ENCODE measurements at regions not wholly inside any gene's neighbourhood (a gene's known extent, or its start where the extent isn't known, plus 50 kb on each side); places are given as distances from the start of the nearest gene placed in this dataset.
"Not testable (repeated sequence)": the region's sequence is repeated elsewhere in the genome, so short reads cannot be mapped to it uniquely, and the experiment has no call there.

DNA sequence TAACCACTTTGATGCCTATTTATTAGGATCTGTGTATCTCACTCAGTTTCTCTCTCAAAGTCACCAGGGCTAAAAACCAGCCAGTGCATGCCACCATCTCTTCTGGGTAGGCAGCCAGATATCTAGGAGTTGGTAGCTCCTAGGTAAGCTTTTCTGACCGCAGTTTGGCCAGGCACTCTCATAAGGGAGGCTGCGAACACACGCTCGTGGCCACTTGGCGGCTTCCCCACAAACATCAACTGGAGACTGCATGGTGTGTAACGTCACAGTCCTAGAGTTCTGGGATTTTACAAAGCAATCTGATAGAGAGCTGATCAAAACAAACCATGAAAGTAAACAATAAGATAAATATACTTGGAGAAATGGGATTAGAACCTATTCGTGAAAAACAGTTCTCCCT, 424.3 kb upstream of the ACVR2A start:
- no peak for DNase-seq (ENCODE audit: low read depth in 2 of 2)

DNA sequence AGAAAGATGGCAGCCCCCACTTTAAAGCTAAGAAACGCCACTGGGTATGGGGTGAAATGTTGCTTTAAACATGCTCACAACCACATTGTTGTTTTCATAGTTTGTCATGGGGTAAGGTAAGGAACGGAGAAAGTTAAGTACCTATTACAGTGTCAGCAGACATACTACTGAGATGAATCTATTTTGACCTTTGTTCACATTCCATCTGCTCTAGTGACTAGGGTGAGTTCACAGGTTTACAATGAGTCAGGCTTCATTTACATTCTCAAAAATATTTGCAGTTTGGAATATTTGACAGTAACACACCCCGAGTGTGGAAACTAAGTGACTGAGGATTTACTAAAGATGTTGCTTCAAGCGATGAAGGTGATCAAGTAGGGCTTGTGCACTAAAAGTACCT, 428.7 kb upstream of the ACVR2A start:
- DNase-seq (ENCODE audit: low read depth in 2 of 2) = no peak

DNA sequence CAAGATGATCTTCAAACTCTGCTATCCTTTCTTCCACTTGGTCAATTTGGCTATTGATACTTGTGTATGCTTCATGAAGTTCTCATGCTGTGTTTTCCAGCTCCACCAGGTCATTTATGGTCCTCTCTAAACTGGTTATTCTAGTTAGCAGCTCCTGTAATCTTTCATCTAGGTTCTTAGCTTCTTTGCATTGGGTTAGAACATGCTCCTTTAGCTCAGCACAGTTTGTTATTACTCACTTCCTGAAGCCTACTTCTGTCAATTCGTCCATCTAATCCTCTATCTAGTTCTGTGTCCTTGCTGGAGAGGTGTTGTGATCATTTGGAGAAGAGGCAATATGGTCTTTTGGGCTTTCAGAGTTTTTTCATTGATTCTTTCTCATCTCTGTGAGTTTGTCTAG, 430.2 kb upstream of the ACVR2A start:
- DNase-seq (ENCODE audit: low read depth in 2 of 2) = not testable (repeated sequence)

DNA sequence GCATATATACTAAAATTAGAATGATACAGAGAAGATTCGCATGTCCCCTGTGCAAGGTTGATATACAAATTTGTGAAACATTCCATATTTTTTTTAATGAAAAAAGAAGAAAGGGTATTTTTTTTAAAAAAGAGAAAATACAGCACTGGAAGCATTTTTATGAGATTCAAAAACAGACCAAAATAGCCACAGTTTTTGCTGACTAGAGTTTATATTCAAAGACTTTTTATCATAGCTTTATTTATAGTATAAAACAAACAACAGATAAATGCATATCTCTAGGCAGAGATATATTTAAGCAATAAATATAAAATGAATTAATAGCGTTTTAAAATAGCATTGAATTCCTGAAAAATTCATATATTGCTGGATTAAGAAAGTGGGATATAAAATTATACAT, 436.5 kb upstream of the ACVR2A start:
- DNase-seq (ENCODE audit: low read depth in 2 of 2) = no peak

DNA sequence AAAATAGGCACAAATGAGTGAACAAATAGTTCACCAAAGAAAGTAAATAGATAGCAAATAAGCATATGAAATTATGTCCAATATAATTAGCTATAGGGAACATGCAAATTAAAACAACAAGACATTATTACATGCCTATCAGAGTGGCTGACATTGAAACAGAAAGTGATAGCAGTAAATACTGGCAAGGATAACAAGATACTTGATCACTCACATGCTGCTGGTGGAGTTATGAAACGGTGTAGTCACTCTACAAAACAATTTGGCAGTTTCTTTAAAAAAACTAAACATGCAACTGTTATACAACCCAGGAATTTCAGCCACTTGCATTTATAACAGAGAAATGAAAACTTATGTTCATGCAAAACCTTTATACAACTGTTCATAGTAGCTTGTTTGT, 439.2 kb upstream of the ACVR2A start:
- DNase-seq (ENCODE audit: low read depth in 2 of 2) = no peak

DNA sequence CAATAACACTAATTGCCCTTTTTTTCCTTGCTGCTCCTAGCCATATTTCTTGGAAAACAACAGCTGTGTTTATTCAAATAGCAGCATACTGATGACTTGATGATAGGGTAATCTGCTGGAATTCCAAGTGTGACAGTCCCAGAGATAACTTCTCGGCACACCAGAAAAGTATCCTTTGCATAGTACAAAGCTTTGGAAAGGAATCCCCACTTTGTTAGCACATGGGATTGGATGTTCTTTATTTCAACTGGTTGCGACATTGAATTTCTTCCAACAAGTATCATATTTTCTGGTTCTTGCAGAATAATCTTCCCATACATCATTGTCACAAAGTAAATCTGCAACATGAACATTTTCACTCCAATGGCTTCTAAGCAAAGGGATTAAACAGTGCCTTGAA, 445.8 kb upstream of the ACVR2A start:
- no peak for DNase-seq (ENCODE audit: low read depth in 2 of 2)

DNA sequence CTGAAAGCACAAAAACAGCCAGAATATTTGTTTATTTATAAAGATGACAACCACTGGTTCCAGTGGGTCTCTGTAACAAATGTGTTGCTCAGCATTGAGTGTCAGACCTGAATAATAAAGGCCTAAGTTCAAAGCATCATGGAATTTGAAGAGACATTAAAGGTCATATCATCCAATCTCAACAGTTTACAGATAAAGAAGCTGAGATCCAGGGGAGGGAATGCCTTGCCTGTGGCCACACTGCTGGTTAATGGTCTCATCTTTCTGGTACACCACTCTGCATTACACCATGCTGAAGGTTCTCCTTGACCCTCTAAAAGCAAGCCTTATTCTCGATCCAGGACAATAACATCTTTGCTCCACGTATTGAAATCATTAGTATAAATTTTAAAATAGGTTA, 446.5 kb upstream of the ACVR2A start:
- no peak for DNase-seq (ENCODE audit: low read depth in 2 of 2)

DNA sequence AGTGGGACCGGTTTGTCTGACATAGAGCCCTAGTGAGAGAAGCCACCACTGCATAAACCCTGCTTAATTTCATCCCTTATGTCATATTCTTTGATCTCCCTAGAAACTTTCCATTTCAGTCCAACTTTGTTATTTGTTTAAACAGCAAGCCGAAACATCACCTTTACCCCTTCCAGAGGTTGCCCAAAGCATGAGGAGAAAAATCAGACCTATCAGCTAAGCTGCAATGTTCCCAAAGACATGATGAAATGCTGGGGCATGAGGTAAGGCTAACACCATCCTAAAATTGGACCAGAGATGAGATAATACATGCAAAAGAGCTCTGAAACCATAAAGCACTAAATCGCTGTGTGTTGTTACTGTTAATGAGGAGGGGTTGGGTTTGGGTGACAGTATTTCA, 447.9 kb upstream of the ACVR2A start:
- no peak for DNase-seq (ENCODE audit: low read depth in 2 of 2)

DNA sequence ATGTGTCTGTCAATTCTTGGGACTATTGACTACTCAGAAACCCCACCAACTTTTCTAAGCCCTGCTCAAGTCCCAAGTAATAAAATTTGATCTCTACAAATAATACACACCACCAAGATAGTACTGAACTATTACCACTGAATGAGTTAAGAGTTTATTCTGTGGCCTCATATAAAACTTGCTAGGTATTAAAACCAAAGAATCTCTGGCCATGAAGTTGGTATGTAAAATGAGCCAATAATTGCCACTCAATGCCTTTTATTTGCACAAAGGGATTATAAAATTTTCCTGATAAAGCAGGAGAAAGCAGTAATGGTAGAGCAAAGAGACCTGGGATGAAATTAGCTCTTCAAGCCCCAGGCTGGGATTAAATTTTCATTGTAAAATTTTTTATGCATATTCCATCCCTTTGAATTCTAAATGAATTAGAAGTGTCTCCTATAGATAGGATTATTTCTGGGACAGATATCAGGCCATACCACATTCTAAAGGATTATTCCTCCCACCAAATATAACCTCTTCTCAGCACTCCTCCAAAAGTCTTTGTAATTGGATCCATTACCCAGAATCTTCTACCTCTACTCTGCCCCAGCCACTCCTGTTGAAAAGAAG, 450.5 kb upstream of the ACVR2A start:
- DNase-seq (ENCODE audit: low read depth in 2 of 2) = no peak

DNA sequence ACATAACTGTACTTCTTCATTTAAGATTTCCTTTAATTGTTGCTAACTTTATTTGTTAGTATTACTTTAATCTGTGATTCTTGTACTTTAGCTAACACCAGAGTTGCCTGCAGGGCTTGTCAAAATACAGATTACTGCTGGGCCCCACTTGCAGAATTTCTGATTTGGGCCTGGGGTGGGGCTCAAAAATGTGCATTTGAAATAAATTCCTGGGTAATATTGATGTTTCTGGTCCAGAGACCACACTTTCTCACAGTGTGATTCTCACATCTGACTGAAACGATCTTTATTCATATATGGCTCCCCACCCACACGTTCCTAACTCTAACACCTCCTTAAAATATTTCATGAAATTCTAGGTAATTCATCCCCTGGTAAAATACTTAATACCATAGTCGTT, 452.6 kb upstream of the ACVR2A start:
- DNase-seq (ENCODE audit: low read depth in 2 of 2) = no peak

DNA sequence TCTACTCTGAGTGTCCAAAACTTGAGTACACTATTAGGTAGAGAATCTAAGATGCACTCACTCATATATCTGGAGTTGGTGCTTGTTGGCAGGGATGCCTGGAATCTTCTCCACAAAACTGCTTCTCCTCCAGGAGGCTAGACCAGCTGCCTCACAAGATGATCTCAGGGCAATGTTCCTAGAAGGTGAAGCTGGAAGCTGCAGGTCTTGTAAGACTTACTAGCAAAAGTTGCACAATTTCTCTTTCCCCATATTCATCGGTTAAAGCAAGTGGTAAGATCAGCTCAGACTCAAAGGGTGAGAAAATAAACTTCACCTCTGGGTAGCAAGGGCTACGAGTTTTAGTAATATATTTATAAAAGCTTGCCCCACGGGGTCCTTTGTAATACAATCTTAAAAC, 454.4 kb upstream of the ACVR2A start:
- no peak for DNase-seq (ENCODE audit: low read depth in 2 of 2)

DNA sequence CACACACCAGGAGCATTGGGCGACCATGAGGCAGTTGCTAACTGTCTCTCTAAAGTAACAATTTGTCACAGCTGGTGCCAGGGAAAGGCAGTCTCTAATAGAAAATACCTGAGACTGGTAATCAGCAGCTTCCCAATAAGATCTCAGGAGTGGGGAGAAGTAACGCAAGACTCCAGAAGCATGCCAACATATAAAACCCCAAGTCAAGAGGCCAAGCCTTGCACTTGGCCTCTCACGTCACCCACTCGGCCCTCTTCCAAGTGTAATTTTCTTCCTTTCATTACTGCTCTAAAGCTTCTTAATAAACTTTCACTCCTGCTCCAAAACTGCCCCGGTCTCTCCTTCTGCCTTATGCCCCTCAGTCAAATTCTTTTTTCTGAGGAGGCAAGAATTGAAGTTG, 455.6 kb upstream of the ACVR2A start:
- no peak for DNase-seq (ENCODE audit: low read depth in 2 of 2)

DNA sequence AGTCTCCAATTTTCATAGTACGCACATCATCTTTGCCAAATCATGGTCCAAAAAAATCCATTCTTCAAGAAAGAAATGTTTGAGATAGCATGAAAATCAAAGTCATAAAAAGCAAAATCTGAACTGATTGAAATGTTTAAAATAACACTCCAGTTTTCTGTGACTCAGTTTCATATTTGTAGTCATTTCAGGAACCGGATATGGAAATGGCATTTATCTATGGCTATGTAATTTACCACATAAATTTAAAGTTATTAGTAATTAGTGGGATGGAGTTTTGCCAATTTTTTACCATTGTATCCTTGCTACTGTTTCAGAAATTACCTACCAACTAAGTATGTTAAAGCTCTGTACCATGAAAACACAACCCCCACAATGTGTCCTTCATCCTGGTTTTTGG, 456.6 kb upstream of the ACVR2A start:
- DNase-seq (ENCODE audit: low read depth in 2 of 2) = no peak

DNA sequence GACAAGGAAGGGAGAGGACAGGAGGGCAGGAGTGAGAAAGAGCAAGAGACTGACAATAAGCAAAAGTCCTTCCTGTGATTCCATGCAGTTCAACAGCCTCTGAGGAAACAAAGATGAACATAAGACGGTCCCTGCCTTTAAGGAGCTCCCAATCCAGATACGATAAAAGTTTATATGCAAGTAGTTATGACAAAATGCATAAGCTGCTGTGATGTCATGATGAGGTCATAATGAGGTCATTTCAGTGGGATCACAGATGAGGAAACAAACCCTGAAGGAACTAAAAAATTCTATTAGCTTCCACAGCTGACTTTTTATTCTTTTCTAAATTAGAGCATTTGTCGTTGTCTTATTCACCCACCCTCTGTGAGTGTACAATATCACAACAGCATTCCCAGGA, 458.5 kb upstream of the ACVR2A start:
- no peak for DNase-seq (ENCODE audit: low read depth in 2 of 2)

DNA sequence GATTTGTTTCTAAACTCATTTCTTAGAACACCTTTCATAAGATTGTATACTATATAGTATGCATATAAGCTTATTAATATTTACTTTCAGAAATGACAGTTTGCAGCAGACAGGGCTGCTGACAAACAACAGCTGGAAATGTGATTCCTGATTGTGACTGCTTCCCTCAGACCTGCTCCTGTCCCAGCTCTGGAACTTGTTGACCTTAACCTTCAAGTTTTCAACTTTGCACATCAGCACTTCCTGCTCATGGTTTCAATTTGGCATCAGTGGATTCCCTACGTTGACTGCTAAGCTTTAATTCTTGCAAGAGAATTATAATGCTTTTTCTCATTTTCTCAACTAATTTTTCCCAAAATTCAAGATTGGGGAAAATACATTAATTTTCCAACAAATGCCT, 459.2 kb upstream of the ACVR2A start:
- no peak for DNase-seq (ENCODE audit: low read depth in 2 of 2)

DNA sequence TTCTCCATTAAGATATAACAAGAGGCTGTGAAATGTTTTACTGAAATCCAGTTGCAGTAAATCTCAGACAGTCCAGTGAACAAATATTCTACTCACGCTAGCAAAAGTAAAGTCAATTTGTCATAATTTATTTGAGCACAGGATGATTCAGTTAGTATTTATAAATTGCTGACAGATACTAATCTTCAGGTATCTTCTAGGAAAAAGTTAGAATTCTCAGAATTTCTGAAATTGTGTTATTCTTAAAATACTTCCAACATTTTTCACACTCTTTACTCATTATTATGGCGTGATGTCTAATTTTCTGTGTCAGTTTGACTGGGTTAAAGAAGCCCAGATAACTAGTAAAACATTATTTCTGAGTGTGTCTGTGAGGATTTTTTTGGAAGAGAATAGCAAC, 460.2 kb upstream of the ACVR2A start:
- no peak for DNase-seq (ENCODE audit: low read depth in 2 of 2)

DNA sequence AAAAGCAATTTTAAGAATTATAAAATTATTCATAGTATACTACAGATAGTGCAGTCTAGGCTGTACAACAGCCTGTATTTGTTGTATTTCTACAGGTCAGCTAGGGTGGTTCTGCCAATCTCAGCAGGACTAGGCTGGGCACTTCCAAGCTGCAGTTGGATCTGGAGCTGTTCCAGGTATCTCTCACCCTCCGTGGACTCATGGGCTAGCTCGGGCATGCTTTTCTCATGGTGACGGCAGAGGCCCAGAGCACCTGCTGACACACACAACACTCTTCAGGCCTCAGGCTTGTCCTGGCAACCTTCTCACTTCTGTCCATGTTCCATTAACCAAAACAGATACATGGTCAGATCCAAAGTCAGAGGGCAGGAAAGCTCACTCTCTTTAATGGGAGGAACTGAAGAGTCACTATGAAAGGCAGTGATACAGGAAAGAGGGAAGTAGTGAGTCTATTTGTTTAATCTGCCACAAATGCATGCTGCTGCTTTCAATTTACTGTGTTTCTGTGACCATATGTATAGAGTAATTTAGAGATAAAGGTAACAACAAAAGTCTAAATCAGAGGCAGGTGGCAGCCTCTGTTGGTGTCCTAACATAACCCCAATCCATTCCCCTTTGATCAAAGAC, 462.4 kb upstream of the ACVR2A start:
- DNase-seq (ENCODE audit: low read depth in 2 of 2) = no peak

DNA sequence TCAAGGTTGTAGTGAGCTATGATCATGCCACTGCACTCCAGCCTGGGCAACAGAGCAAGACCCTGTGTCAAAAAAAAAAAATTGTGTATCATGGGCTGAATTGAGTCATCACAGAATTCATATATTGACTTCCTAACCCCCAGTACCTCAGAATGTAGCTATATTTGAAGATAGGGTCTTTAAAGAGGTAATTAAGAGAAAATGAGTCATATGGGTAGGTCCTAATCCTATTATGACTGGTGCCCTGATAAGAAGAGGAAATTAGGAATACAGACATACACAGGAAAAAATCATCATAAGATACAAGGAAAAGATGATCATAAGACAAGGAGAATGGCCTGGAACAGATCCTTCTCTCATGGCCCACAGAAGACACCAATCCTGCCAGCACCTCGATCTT, 466.4 kb upstream of the ACVR2A start:
- DNase-seq (ENCODE audit: low read depth in 2 of 2) = no peak

DNA sequence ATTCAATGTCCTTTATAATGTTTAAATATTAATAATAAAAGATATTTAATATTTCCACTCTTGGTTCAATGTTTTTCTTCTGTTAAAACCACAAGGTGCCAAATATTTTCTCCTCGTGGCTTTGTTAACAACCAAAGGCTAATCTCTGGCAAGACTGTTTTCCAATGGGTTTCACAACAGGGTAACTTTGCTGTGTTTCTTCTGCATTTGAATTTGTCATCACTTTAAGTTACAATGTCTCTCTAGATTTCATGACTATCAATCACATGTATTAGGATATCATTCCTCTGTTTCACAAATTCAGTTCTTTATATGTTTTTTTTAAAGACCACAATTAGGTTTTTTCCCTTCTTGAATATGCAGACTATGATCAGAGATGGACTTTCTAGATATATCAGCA, 469.8 kb upstream of the ACVR2A start:
- DNase-seq (ENCODE audit: low read depth in 2 of 2) = no peak

DNA sequence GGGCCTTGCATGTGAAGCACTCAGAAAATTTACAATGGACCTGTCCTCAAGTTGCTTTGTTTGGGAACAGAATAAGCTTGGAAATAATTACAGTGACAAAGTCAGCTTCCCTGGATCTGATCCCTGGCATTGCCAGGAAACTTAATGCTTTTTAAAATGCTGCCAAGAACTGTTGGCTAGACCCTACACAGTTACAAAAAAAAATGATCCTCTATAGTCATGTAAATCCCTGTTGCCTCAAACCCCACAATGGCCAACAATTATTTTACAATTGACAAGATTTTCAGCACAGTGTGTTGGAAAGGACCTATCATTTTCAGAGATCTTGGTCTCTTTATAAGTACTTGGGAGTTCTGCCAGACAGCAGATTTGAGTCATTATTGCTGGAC, 470.4 kb upstream of the ACVR2A start:
- no peak for DNase-seq (ENCODE audit: low read depth in 2 of 2)

DNA sequence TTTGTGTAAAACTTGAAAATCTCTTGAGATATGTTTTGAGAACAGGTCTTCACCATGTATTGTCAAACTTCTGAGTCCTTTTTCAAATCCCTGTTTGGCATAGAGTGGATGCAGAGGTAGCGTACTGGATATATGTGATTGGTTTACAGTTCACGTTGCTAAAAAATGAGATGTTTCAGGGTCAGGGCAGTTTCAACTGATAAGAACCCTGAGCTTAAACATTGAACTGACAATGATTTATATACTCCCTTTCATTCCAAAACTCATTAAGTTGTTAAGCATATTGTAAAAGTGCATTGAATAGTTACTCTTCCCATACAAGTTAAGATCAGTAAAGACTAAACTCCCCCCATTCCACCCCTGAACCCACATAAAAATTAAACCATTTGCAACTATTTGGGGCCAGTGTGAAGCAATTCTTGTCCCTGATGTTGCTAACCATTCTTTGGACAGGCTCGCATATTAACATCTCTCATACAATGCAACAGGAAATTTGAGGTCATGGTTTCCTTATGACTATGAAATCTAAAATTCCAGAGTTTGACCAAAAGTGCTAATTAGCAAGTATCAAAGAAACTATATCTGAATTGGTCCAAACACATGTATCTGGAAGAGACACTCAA, 470.9 kb upstream of the ACVR2A start:
- DNase-seq (ENCODE audit: low read depth in 2 of 2) = no peak

DNA sequence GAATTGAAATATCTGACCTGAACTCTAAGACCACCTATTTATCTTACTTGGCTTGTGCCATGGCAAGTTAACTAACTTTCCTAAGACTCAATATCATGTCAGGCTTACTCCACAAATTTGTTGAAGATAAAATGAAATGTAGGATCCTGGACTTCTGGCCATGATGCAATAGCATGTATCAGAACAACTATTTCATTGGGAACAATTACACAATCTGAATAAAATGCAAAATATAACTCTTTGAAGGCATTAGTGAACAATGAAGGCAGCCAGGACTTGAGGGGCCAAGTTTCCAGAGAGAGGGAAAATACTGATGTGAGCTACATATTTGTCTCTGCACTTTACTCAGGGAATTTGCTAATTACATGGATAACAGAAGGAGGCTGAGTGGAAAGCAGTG, 476.5 kb upstream of the ACVR2A start:
- no peak for DNase-seq (ENCODE audit: low read depth in 2 of 2)

DNA sequence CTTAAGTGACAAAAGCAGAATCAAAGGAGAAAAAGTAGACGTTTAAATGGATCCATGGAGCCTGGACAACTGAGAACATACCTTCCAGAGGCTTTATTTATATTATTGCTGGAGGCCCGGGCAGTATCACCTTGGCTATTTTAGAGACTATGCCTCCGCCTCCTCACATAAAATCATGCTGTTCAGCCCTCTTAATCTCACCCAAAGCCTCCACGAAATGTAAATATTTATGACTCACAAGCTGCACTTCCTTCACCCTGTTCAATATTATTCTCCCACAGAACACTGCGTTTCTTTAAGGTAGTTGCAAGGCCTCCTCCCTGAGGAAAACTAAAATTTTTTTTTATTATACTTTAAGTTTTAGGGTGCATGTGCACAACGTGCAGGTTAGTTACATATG, 478.6 kb upstream of the ACVR2A start:
- no peak for DNase-seq (ENCODE audit: low read depth in 2 of 2)

DNA sequence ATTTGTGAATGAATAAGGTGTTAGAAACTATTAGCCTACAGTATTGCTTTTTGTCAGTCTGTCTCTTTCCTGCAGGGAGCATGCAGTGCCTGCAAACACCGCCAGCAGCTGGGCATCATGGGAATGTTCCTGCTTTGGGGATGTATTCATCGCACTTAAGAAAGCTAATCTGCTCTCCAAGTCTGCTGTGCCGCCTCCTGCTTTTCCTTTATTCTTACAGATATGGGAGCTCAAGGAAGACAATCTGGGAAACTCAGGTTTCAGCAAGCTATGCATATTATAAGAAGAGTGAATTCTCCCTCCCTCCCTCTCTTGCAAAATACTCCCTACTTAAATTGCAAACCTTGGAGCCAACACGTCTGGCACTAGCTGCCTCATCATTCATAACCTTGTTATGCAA, 479.2 kb upstream of the ACVR2A start:
- no peak for DNase-seq (ENCODE audit: low read depth in 2 of 2)
